ENCODE measurements at regions not wholly inside any gene's neighbourhood (a gene's known extent, or its start where the extent isn't known, plus 50 kb on each side); places are given as distances from the start of the nearest gene placed in this dataset.
"Not testable (repeated sequence)": the region's sequence is repeated elsewhere in the genome, so short reads cannot be mapped to it uniquely, and the experiment has no call there.

DNA sequence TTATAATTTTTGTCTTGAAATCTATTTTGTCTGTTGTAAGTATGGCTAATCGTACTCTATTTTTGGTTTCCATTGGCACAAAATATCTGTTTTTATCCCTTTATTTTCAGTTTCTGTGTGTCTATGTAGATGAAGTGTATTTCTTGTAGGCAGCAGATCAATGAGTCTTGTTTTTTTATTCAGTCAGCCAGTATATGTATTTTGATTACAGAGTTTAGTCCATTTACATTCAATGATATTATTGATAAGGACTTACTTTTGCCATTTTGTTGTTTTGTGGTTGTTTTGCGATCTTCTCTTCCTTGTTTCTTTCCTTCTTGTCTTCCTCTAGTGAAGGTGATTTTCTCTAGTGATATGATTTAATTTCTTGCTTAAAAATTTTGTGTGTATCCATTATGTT is 336.3 kb upstream of the SPRY2 start:
- no peaks in the 10 kb centered on the region for H3K27me3 ChIP-seq (ENCODE audit: control insufficient read depth, insufficient read depth, low read length)
- H3K9ac ChIP-seq (ENCODE audit: low read length in 3 of 3) = no peak overlapping the region
- H3K4me3 ChIP-seq (ENCODE audit: low read length in 3 of 3) = no peak overlapping the region
- H3K4me1 ChIP-seq (ENCODE audit: control insufficient read depth in 2 of 3, insufficient read depth in 2 of 3, low read depth in 1 of 3, low read length in 3 of 3) = no peaks in the 10 kb centered on the region
- DNase-seq (no peak), FAIRE-seq (no peak)
- no peaks in the 10 kb centered on the region for H3K36me3 ChIP-seq (ENCODE audit: control insufficient read depth in 2 of 3, insufficient read depth in 3 of 3, low read length in 3 of 3)
- peaks cover 0 to 4% (median 0%) of the 10 kb centered on the region in 3 donors for H3K9me3 ChIP-seq (ENCODE audit: control insufficient read depth in 2 of 3, insufficient read depth in 1 of 3, low read length in 3 of 3)
- intact Hi-C loops (cut with DNase I) = no loop called here
- TF ChIP-seq CTCF (IDR thresholded peaks at IDR 0.05; ENCODE audit: borderline replicate concordance, extremely low read depth, insufficient read depth) = no peak
- no peak overlapping the region for H3K27ac ChIP-seq (ENCODE audit: low read depth in 2 of 2, low read length in 2 of 2)

GRCh38 chr13:80675442-80675841 is 334.5 kb upstream of the SPRY2 start:
- DNase-seq; H3K9me3 ChIP-seq (ENCODE audit: control insufficient read depth in 2 of 3, insufficient read depth in 1 of 3, low read length in 3 of 3); FAIRE-seq; H3K27ac ChIP-seq (ENCODE audit: low read depth in 2 of 2, low read length in 2 of 2); H3K36me3 ChIP-seq (ENCODE audit: control insufficient read depth in 2 of 3, insufficient read depth in 3 of 3, low read length in 3 of 3); H3K4me1 ChIP-seq (ENCODE audit: control insufficient read depth in 2 of 3, insufficient read depth in 2 of 3, low read depth in 1 of 3, low read length in 3 of 3); intact Hi-C loops (cut with DNase I); H3K9ac ChIP-seq (ENCODE audit: low read length in 3 of 3); H3K4me3 ChIP-seq (ENCODE audit: low read length in 3 of 3); H3K27me3 ChIP-seq (ENCODE audit: control insufficient read depth, insufficient read depth, low read length): not testable (repeated sequence)

- intact Hi-C loops (cut with DNase I) = no loop called here
- no peak for TF ChIP-seq CTCF (IDR thresholded peaks at IDR 0.05; ENCODE audit: borderline replicate concordance, extremely low read depth, insufficient read depth)
- DNase-seq = no peak
- no peak overlapping the region for H3K27ac ChIP-seq (ENCODE audit: low read depth in 2 of 2, low read length in 2 of 2)
- no peak for FAIRE-seq
- no peak overlapping the region for H3K4me3 ChIP-seq (ENCODE audit: low read length in 3 of 3)
- no peaks in the 10 kb centered on the region for H3K36me3 ChIP-seq (ENCODE audit: control insufficient read depth in 2 of 3, insufficient read depth in 3 of 3, low read length in 3 of 3)
- no peaks in the 10 kb centered on the region for H3K27me3 ChIP-seq (ENCODE audit: control insufficient read depth, insufficient read depth, low read length)
- H3K9me3 ChIP-seq (ENCODE audit: control insufficient read depth in 2 of 3, insufficient read depth in 1 of 3, low read length in 3 of 3) = peaks cover 0 to 5% (median 0%) of the 10 kb centered on the region in 3 donors
- no peak overlapping the region for H3K9ac ChIP-seq (ENCODE audit: low read length in 3 of 3)
- no peaks in the 10 kb centered on the region for H3K4me1 ChIP-seq (ENCODE audit: control insufficient read depth in 2 of 3, insufficient read depth in 2 of 3, low read depth in 1 of 3, low read length in 3 of 3)
These were observed 330.8 kb upstream of the SPRY2 start for GRCh38 chr13:80671773-80672172.

DNA sequence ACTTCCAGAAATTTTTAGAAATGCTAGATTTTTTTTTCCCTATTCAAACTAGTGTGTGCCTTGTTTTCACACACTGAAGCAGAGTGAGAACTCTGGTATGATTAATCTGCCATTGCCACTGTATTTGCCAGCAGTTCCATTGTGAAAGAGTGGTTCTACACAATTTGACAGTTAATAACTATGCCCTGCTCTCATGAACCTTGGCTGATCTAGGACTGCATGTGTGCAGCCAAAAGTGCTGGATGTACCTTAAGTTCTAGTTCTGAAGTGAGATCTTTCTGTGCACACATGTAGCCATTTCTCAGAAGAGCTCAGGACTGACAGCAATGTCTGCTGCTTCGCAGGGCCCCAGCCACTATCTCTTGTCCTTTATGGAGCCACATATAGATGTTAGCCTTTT is 328.2 kb upstream of the SPRY2 start:
- Histone ChIP-seq H3K4me3 (ENCODE audit: low read length in 3 of 3) (no peak overlapping the region), H3K36me3 (ENCODE audit: control insufficient read depth in 2 of 3, insufficient read depth in 3 of 3, low read length in 3 of 3) (no peaks in the 10 kb centered on the region), H3K27me3 (ENCODE audit: control insufficient read depth, insufficient read depth, low read length) (no peaks in the 10 kb centered on the region), H3K9ac (ENCODE audit: low read length in 3 of 3) (no peak overlapping the region), H3K4me1 (ENCODE audit: control insufficient read depth in 2 of 3, insufficient read depth in 2 of 3, low read depth in 1 of 3, low read length in 3 of 3) (no peaks in the 10 kb centered on the region), H3K9me3 (ENCODE audit: control insufficient read depth in 2 of 3, insufficient read depth in 1 of 3, low read length in 3 of 3) (peaks cover 0 to 5% (median 0%) of the 10 kb centered on the region in 3 donors), H3K27ac (ENCODE audit: low read depth in 2 of 2, low read length in 2 of 2) (no peak overlapping the region)
- intact Hi-C loops (cut with DNase I) = no loop called here
- DNase-seq (no peak), FAIRE-seq (no peak)
- no peak for TF ChIP-seq CTCF (IDR thresholded peaks at IDR 0.05; ENCODE audit: borderline replicate concordance, extremely low read depth, insufficient read depth)
